ENCODE measurements at regions not wholly inside any gene's neighbourhood (a gene's known extent, or its start where the extent isn't known, plus 50 kb on each side); places are given as distances from the start of the nearest gene placed in this dataset.

GRCh38 chr7:21336743-21337142 lies 91.1 kb upstream of the SP4 start:
- TF ChIP-seq CTCF (IDR thresholded peaks at IDR 0.05) (no peak), EZH2 (IDR thresholded peaks at IDR 0.05) (no peak)

Measured in neural progenitor cell (in vitro differentiated cells).